ENCODE measurements at regions not wholly inside any gene's neighbourhood (a gene's known extent, or its start where the extent isn't known, plus 50 kb on each side); places are given as distances from the start of the nearest gene placed in this dataset.

- TF ChIP-seq CTCF (IDR thresholded peaks at IDR 0.05; ENCODE audit: low read depth, low read length): no peak
- no peak for TF ChIP-seq POLR2A (IDR thresholded peaks at IDR 0.05; ENCODE audit: extremely low read depth, insufficient read length)
- TF ChIP-seq MAX (IDR thresholded peaks at IDR 0.05; ENCODE audit: low read depth, low read length): no peak
- no peak for TF ChIP-seq MYC (IDR thresholded peaks at IDR 0.05; ENCODE audit: low read depth, low read length)
Observed at GRCh38 chr18:40962784-40963183, 992.2 kb upstream of the PIK3C3 start.
